SIG-M5 treated with dmso at 0.1 percent for 504 hours (cell line): ENCODE measurements at regions not wholly inside any gene's neighbourhood (a gene's known extent, or its start where the extent isn't known, plus 50 kb on each side); places are given as distances from the start of the nearest gene placed in this dataset.
"Not testable (repeated sequence)": the region's sequence is repeated elsewhere in the genome, so short reads cannot be mapped to it uniquely, and the experiment has no call there.

Experiments
- DNase-seq: peaks from one replicate; lab custom pipeline; 2025; ENCODE audit not compliant: unreplicated experiment; lab: John Stamatoyannopoulos, UW

DNA sequence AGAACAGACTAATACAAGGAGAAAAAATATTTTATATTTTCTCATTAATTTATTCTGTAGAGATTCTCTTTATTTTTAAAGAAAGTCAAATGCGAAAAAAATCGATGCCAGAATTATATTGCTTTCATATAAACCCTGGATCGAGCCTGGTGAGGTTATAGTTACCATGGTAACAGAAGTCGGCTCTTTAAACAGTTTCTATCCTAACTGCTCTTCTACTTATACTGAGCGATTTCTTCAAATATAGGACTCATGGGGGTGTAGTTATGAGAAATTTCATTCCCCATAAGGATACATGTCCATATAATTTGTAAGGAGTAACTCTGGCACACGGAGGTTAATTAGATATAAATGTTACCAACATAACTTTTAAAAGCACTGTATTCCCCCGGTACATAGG, 973.5 kb upstream of the NCAM2 start:
- DNase-seq: no peak

DNA sequence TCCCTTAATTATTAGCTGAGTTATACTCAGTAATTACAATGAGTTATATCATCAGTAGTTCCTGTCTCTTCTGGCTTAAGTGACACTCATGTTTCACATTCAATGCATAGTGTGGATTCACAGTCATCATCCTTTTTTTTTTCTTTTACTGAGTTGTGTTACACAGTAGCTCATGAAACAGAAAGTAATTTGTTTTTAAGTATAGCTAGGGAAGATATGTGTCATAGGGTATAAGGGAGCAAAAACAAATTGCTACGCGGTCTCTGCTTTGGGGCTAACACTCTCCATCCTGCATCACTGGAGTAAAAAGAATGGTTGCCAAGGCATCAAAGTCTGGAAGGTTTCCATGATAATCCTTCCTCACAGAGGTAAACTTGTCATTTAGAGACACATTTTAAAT, 971.7 kb upstream of the NCAM2 start:
- DNase-seq: no peak

DNA sequence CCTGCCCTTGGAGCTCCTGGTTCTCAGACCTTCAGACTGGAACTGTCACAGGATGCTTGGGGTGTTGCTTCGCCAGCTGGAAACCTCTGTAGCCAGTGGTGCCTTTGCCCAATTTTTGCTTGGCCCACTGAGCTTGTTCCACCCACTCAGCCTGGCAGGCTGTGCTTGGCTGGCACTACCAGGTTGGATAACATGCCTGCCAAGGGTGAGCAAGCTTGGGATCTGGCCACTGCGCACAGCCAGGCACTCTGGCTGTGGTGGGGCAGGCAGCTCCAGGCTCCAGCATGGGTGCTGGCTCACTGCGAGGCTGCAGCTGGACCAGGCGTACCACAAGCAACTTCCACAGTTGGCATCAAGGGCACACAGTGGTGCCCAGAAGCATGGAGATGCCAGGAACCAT, 967.8 kb upstream of the NCAM2 start:
- no peak for DNase-seq

DNA sequence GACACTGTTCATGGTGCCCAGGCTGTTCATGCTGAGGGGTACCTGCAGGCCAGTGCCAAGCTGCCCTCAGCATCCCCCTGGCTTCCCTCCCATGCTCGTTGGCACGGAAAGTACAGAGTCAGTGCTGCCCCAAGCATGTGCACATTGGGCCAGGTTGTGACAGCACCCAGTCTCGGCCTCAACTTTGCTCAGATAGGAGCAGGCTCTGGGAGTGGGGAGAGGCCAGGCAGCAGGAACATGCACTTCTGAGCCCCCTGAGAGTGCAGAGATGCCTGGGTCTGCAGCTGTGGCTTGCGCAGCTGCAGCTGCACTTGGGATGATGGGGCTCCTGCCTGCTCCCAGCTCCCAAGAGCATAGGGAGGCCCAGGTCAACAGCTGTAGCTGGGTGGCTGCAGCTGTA, 966.4 kb upstream of the NCAM2 start:
- no peak for DNase-seq

DNA sequence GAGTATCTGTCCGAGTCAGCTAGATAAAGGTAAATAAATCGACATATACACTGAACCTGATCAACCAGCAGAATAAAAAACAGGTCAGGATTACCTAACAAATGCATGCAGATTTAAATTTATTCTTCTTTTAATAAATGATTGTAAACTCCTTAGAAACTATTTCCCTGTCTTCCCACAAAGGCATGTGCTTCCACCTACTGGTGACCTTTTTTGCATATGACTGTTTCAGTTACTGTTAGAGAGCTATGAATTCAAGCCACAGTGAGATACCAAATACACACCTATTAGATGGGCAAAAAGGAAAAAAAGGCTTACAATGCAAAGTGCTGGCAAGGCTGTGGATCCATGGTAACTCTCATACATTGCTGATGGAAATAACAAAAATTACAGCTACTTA, 957.4 kb upstream of the NCAM2 start:
- DNase-seq: peak; percentile 4

DNA sequence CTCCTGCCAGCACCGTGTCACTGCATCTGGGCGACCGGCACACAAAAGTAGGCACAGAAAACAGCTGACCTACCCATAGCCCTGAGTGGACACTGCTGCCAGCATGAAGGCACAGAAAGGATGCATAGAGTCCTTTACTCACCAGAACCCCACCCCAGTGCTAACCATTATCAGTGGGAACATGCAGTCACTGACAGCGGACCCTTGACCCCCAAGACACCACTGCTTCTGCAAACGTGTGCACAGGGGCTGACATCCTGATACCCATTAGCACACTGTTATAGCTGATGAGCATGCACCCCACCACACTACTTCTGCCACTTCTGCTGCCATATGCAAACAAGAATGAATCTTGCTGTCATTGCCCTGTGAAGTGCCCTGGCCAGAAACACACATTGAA, 953.0 kb upstream of the NCAM2 start:
- no peak for DNase-seq

DNA sequence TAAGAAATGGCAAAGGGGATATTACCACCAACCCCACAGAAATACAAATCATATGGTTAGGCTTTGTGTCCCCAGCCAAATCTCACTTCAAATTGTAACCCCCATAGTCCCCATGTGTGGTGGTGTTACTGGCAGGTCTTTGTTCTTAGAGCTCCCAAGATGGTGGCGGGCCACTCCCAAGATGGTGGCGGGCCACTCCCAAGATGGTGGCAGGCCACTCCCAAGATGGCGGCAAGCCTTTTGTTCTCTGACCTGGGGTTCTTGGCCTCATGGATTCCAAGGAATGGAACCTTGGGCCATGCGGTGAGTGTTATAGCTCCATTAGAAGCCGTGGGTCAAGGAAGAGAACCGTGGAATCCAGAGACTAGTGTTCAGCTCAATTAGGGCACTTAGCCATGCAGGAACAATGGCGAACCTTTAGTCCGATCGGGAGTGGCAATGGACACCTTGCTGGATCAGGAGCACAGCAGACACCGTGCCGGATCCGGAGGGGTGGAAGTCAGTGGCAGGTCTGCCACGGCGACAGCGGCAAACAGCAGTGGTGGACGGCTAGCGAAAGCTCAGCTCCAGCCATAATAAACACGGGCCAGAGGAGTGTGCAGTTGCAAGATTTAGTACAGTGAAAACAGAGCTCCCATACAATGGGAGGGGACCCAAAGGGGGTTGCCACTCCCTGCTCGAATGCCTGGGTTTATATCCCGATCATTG, 949.9 kb upstream of the NCAM2 start:
- DNase-seq: not testable (repeated sequence)

DNA sequence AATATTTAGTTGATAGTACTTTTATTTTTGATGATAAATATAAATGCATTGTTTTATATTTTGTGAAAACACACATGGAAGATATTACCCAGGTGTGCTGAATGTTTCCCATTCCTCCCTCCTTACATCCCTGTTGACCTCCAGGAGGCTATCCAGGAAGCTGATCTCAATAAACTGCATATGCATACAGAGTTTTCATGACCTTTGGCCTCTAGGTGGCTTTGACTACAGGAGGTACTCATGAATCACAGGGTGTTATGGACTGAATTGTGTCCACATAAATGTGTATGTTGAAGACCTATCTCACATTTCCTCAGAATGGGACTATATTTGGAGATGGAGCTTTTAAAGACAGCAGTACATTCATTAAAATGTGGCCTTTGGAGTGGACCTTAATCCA, 914.9 kb upstream of the NCAM2 start:
- DNase-seq: no peak

DNA sequence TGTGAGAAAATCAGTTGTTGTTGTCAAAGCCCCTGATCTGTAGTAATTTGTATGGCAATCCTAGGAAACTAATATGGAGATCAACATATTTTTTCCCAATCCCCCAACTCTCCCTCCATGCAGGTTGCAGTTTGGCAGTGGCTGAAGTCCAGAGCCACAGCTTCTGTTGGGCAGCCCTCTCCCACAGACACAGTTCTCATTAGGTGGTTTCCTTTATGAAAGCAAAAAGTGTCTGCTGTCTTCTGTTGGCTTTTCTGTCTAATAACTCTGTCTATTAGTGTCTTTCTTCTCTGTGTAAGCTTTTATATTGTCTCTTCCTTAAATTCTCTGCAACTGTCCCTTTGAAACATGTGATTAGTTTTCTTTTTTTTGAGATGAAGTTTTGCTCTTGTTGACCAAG, 914.3 kb upstream of the NCAM2 start:
- no peak for DNase-seq

DNA sequence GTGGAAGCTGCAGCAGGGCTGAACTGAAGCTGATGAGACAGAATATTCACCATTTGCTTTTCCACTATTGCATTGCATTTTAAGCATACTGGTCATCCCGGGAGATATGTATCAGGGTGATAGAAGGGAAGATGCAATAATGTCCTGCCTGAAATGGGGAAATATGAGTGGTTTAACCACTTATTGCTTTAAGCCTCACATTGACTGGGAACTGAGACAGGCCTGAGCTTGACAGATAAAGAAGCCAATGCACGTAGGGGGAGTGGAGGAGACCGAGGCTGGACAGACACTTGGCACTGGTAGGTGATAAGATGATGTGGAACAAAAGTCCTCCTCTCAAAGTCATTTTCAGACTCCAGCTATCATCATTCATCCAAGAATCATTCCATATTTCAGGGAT, 911.7 kb upstream of the NCAM2 start:
- no peak for DNase-seq

DNA sequence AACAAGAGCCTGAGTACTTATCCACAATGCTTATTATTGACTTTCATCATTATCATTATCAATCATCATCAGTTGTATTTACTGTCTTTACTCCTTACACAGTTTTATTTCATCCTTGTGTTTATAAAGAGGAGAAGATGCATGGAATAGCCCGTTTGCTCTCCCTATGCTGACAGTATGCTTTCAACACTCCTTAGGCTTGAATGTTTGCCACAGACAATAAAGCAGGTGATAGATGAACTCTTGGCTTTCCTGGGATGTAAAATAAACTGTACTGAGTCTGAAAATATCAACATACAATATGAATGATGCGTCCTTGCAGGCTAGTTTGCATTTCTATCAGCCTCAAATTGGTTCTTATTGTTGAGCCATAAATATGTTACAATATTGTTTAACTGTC, 891.8 kb upstream of the NCAM2 start:
- DNase-seq: no peak

DNA sequence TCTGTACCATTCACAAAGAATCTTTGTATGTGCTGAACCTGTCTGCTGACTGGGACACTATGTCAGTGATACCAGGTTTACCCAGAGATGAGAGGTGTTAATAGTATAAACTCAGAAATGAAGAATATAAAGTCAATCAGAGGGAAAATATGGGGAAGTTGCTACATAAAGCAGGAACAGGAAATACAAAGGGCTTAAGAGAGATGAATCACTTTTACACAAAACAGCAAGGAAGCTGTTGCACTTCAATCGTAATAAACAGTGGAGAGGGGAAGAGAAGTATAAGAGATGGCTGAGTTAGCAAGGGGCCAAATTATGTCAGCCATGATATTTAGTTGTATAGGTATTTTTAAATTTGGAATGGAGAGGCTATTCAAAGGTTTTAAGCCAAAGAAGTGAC, 890.2 kb upstream of the NCAM2 start:
- peak; percentile 50 for DNase-seq

DNA sequence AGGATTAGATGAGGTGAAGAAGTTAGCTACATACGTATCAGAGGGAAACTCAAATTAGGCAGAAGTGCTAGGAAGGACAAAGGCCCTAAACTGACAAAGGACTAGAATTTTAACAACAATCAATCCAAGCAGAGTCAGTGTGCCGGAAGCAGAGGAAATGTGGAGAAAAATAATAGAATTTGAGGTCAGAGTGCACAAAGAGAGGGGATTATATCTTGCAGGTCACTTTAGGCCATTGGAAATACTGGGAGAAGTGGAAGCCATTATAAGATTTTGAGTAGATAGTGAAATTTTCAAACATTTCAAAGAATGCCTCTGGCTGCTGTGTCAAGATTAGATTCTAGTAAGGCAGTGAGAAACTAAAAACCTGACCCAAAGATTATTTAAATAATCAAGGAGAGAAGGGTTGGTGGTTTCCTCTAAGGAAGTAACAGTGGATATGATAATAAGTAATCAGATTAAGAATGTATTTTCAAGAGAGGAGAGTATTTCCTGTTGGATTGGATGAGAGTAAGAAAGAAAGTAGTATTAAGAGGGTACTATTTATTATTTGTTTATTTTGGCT, 889.2 kb upstream of the NCAM2 start:
- no peak for DNase-seq

DNA sequence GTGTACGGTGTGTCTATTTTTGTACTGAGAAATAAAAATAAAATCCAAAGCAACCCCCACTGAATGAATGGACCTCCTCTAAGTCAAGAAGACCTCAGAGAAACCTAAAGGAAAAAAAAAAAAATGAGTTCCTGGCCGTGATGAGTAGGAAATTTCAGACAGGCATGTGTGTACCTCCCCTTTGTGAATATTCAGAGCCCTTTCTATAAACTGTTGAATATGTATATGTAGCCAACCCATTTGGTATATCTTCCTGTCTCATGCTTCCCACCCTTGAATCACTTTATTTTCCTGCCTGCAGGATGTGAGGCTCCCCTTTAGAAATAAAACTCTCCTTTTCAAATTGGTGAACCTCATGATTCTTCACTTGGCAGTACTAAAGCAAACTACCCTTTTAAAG, 887.8 kb upstream of the NCAM2 start:
- DNase-seq: no peak

DNA sequence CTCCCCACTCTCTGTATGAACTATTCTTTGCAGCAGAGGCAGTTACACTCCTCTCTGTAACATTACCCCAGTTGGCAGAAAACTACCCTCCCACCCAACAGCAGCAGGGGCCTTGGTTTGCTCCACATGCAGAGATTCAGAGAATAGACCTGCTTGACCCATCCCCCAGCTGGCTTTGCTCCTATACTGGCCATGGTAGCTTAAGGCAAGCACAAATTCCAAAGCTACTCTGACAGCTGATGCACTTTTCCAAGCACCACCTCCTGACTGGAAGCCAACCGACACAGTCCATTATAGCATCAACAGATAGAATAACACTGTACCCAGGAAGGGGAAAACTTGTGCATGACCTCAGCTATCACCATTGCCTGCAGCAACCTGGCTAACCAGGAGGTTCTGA, 846.5 kb upstream of the NCAM2 start:
- DNase-seq: no peak

DNA sequence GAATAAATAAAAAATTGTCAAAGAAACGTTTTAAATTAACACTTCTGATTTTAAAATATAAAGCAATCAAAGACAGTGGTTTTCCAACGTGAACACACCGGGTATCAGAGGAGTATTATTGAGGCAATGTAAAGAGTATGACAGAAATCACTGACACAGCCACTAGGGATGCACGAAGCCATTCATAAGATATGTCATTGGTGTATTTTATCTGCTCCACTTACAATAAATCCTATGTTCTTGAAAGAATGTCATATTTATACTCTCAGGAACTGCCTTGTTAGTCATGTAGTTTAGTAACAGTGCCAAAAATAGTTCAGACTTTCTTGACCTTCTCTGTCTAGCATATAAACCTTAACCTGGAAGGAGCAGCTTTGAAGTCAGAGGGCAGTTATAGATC, 835.0 kb upstream of the NCAM2 start:
- no peak for DNase-seq

DNA sequence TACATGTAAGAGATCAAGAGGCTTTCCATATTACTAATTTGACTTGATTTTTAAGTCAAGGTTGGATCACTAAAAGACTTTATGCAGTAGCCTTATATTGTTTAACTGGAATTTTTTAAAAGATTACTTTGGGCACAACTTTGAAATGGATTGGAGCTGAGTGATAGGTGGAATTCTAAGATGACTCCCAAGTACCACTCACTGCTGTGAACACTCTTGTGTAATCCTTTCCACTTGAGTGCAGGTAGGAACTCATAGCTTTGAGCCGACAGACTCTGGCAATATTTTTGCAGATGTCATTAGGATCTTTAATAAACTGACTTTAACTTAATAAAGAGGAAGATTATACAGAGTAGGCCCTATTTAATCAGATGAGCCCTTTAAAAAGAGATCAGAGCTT, 831.1 kb upstream of the NCAM2 start:
- DNase-seq: no peak

DNA sequence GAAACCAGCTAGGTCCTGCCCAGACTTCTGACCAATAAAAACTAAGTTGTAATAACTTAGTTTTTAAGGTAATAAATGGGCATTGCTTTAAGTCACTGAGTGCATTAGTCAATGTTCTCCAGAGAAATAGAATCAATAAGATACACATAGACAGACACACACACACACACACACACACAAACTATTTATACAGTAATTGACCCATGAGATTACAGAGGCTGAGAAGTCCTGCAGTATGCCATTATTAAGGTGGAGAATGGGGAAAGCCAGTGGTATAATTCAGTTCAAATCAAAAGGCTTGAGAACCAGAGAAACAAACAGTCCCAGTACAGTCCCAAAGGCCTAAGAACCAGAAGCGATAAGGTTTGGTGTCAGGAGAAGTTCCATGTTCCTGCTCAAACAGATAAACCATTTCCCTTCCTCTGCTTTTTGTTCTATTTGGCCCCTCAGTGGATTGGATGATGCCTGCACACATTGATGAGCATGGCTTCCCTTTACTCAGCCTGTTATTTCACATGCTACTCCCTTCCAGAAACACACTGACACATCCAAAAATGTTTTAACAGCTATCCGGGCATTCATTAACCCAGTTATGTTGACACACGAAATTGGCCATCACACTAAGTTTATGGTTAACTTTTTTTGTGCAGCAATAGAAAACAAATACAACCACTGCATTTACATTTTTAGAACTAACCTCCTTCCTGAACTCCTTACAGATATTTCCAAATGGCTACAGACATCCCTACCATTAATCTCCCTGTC, 828.2 kb upstream of the NCAM2 start:
- no peak for DNase-seq

DNA sequence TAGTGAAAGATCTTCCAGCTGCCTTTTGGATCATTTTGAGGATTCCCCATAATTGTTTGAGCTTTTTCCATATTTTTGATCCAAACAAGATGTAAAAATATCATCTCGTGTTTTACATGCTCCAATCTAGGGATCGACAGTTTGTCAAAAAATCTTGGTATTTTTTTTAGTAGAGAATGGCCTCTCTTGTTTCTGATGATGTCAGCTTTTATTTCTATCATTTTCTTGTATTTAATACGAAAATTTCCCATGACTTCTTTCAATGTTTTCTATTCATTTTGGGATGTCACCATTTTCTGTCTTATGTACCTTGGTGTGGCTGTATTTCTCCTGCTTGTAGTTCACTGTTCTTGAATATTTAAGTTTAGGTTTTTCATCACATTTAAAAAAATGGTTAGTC, 812.0 kb upstream of the NCAM2 start:
- no peak for DNase-seq

DNA sequence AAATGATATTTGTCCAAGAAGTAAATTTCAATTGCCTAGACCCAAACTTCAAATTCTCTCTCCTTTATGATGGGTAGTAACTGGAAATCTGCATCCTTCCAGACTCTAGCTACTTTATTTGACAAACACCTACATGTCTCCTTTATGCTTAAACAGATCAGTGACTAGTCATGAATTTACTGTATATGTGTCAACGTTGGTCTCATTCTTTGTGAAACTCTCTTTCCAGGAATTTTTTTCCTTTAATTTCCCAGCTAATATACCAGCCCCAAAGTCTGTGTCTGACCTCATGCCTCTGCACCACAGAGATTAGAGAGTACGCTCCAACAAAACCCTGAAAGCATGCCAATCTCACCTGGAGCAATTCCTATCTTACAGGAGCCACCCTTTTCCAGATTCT, 811.2 kb upstream of the NCAM2 start:
- DNase-seq: no peak

DNA sequence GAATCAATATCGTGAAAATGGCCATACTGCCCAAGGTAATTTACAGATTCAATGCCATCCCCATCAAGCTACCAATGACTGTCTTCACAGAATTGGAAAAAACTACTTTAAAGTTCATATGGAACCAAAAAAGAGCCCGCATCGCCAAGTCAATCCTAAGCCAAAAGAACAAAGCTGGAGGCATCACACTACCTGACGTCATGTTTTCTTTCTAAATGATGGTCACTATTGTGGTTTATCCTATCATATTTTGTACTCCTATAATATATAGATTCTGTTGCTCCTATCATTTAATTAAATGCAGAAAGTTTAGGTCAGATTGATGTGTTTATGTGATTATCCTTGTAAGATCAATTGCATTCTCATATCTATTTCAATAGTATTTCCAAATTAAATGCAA, 796.9 kb upstream of the NCAM2 start:
- DNase-seq: not testable (repeated sequence)

DNA sequence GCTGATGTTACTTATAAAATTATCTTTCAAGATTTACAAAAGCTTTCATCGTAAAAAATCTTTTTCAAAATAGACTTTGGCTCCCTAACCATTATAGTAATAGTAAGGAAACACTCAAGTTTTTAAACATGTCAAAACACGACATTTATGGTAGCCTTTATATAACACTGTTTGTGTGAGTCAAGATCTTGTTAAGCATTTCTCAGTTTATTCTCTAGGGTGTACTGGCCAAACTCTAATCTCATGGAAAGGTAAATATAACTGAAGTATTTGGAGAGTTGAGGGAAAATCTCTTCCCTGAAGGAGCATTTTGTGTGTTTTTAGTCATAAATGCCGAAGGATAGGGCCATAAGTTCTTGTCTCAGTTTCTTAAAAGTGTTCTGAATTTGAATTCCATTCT, 790.9 kb upstream of the NCAM2 start:
- no peak for DNase-seq

DNA sequence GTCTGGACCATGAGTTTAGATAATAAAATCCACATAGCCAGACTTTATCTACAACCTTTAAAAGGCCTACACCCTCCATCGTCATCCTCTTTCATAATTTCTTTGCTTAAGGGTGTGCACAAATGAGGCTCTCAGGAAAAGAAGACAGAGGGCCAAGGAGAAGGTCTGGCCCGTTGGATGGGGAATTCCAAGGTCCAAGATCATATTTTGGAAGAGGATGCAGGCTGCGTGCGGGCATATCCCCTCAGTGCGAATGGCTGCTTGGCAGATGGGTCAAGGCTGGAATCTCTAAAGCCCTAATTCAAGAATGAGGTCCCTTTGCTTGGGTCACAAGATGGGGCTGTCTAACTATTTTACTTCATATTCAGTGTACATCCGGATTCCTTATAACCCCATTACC, 782.2 kb upstream of the NCAM2 start:
- DNase-seq: no peak
